ENCODE measurements at regions not wholly inside any gene's neighbourhood (a gene's known extent, or its start where the extent isn't known, plus 50 kb on each side); places are given as distances from the start of the nearest gene placed in this dataset.

GRCh38 chr10:3866332-3866731 is 81.3 kb upstream of the KLF6 start:
- H3K27me3 Mint-ChIP-seq, result no peaks in the 10 kb centered on the region
- no peak overlapping the region for H3K27ac Mint-ChIP-seq
- H3K4me1 Mint-ChIP-seq, result peaks cover 23% of the 10 kb centered on the region
- no peak for DNase-seq
- no peak overlapping the region for H3K4me3 Mint-ChIP-seq
- H3K36me3 Mint-ChIP-seq, result no peaks in the 10 kb centered on the region
- H3K9me3 Mint-ChIP-seq, result no peaks in the 10 kb centered on the region
- CTCF ChIA-PET, result interaction anchor here (1.2 to 1.3 kb wide), 2 partner anchors 10 to 28 kb away, joined by 3 to 4 read pairs; no protein-coding TSS in a partner anchor

- CTCF ChIA-PET, result interaction anchor here (1.2 to 1.3 kb wide), 2 partner anchors 10 to 29 kb away, joined by 3 to 4 read pairs; no protein-coding TSS in a partner anchor
- no peak for DNase-seq
- H3K4me3 Mint-ChIP-seq, result no peak overlapping the region
- no peaks in the 10 kb centered on the region for H3K36me3 Mint-ChIP-seq
- no peaks in the 10 kb centered on the region for H3K9me3 Mint-ChIP-seq
- no peaks in the 10 kb centered on the region for H3K27me3 Mint-ChIP-seq
- H3K27ac Mint-ChIP-seq, result no peak overlapping the region
- H3K4me1 Mint-ChIP-seq, result peaks cover 23% of the 10 kb centered on the region
Observed at GRCh38 chr10:3865565-3865964, 80.6 kb upstream of the KLF6 start.

DNA sequence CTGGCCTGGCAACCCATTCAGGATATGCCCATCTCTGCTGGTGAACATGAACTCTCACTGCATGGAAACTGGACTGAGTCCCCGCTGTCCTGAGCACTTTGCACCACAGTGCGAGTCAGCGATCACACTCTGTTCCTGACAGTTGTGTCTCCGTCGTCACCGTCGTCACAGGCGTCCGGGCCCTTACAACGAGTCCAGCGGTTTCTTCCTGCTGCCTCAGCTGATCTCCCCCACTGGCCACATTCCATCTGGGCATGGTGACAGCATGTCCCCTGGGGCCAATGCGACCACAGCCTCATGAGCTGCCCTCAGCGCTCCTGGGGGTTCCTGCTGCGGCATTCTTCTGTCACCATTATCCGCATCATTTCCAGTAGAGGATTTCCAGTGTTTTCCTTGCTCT is 76.8 kb upstream of the KLF6 start:
- CTCF ChIA-PET, result interaction anchor here (1.0 kb wide), 1 partner anchor 11 kb away, joined by 3 read pairs; no protein-coding TSS in a partner anchor
- Mint-ChIP-seq H3K9me3 (no peaks in the 10 kb centered on the region), H3K4me1 (peaks cover 9% of the 10 kb centered on the region), H3K27ac (no peak overlapping the region), H3K27me3 (no peaks in the 10 kb centered on the region), H3K36me3 (no peaks in the 10 kb centered on the region), H3K4me3 (no peak overlapping the region)
- DNase-seq, result no peak

DNA sequence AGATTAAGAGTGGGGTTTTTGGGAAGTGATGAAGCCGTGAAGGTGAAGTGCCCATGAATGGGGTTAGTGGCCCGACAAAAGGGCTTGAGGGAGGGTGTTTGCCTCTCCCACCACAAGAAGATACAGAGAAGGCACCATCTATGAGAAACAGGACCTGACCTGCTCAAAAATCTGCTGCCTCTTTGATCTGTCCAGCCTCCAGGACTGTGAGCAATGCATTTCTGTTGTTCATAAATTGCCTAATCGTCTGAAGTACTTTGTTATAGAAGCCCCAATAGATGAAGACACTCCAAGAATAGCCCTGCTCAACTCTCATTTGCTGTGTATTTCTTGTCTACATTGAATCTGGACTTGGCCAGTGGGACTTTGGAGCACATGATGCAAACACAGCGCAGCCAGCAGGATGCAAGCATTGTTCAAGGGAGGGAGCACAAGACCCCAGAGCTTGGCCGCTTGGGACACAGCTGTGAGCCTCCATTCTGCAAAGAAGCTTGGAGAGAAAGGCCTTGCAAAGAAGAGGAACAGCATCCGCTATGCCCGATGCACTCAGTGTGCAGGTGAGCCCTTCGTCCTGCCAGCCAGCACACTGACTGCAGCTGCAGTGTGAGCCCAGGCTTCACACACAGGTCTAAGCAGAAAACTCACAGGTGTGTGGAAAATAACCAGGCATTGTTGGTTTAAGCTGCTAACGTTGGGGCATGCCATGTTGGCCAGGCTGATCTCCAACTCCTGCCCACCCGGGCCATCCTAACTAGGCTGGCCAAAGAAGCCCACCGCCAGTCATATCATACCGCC is 73.2 kb upstream of the KLF6 start:
- Mint-ChIP-seq H3K27me3 (no peaks in the 10 kb centered on the region), H3K4me1 (peaks cover 3% of the 10 kb centered on the region), H3K36me3 (no peaks in the 10 kb centered on the region), H3K27ac (no peak overlapping the region), H3K9me3 (no peaks in the 10 kb centered on the region), H3K4me3 (no peak overlapping the region)
- CTCF ChIA-PET, result no interaction called here
- no peak for DNase-seq

- Mint-ChIP-seq H3K27me3 (no peaks in the 10 kb centered on the region), H3K9me3 (no peaks in the 10 kb centered on the region), H3K4me3 (no peak overlapping the region), H3K36me3 (no peaks in the 10 kb centered on the region), H3K27ac (no peak overlapping the region), H3K4me1 (peaks cover 8% of the 10 kb centered on the region)
- DNase-seq, result no peak
- CTCF ChIA-PET, result no interaction called here
Observed at GRCh38 chr10:3857318-3857717, 72.3 kb upstream of the KLF6 start.

- no peaks in the 10 kb centered on the region for H3K27me3 Mint-ChIP-seq
- no peak for DNase-seq
- H3K9me3 Mint-ChIP-seq, result no peaks in the 10 kb centered on the region
- H3K36me3 Mint-ChIP-seq, result no peaks in the 10 kb centered on the region
- peaks cover 16% of the 10 kb centered on the region for H3K4me1 Mint-ChIP-seq
- CTCF ChIA-PET, result no interaction called here
- no peak overlapping the region for H3K4me3 Mint-ChIP-seq
- H3K27ac Mint-ChIP-seq, result no peak overlapping the region
Observed at GRCh38 chr10:3856593-3856992, 71.6 kb upstream of the KLF6 start.

- CTCF ChIA-PET, result interaction anchor here (0.6 to 0.9 kb wide), 2 partner anchors 8 to 22 kb away, joined by 3 read pairs; no protein-coding TSS in a partner anchor
- H3K4me3 Mint-ChIP-seq, result no peak overlapping the region
Observed at GRCh38 chr10:3853547-3854303, 68.7 kb upstream of the KLF6 start.

DNA sequence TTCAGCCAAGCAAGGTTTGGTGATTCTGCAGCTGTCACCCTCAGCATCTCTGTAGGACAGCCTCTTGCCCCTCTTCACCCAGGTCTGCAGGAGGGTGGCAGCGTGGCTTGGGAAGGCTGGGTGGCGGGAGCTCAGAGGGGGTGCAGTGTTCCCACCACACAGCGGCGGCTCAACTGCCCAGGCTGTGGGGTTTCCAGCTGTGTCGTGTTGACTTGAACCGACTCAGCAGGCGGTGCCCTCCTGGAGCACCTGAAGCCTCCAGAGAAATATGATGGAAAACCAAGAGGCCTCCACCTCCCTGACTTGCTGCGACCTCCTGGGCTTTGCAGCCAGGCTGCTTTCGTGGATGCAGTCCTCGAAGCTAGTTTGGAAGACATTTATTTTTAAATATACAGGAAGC is 68.0 kb upstream of the KLF6 start:
- H3K36me3 Mint-ChIP-seq, result peaks cover 2% of the 10 kb centered on the region
- H3K4me3 Mint-ChIP-seq, result no peak overlapping the region
- peaks cover 4% of the 10 kb centered on the region for H3K9me3 Mint-ChIP-seq
- DNase-seq, result no peak
- CTCF ChIA-PET, result interaction anchor here (0.6 to 0.9 kb wide), 2 partner anchors 8 to 22 kb away, joined by 3 read pairs; no protein-coding TSS in a partner anchor
- H3K27me3 Mint-ChIP-seq, result no peaks in the 10 kb centered on the region
- no peak overlapping the region for H3K27ac Mint-ChIP-seq
- peaks cover 29% of the 10 kb centered on the region for H3K4me1 Mint-ChIP-seq

More at GRCh38 chr10:3853547-3854303, 68.7 kb upstream of the KLF6 start:
- DNase-seq, result no peak
- Mint-ChIP-seq H3K9me3 (peaks cover 4% of the 10 kb centered on the region), H3K27ac (no peak overlapping the region), H3K36me3 (peaks cover 2% of the 10 kb centered on the region), H3K27me3 (no peaks in the 10 kb centered on the region), H3K4me1 (peaks cover 29% of the 10 kb centered on the region)

DNA sequence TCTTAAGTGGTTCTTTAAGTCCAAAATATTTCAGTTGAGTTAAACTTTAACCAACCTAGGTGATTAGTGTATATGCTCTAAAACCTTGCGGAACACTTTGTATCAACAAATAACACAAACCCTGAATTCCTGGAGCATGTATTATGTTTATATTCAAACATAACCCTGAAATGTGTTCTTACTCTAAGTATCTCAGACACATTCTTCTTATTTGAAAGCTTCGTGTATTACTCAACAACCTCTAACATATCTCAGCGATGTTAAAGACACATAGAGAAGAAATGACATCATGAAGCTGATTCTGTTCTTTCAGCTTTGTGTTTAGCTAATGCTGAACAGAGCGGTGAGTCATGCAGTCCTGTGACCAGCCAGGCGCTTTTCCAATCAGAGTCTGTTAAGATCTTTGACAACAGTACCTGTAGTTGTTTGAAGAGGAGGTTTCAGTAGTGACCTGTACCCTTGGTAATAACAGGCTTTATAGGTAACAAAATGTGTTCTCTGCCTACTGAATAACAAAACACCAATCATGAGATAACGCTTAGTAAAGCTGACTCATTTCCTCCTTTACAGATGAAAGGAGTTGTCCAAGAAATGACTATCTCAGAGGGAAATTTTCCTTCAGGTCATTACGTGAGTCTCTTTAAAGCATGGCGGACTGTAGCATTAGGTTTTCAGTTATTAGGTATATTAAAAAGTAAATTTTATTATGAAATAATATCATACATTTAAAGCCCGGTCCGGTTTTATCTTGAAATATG is 67.3 kb upstream of the KLF6 start:
- Mint-ChIP-seq H3K27ac (peak overlapping the region; percentile 62), H3K27me3 (no peaks in the 10 kb centered on the region), H3K4me3 (no peak overlapping the region), H3K36me3 (peaks cover 2% of the 10 kb centered on the region), H3K4me1 (peaks cover 29% of the 10 kb centered on the region), H3K9me3 (peaks cover 4% of the 10 kb centered on the region)
- CTCF ChIA-PET, result interaction anchor here (0.9 to 1.6 kb wide), 2 partner anchors 10 to 41 kb away, joined by 3 to 8 read pairs; no protein-coding TSS in a partner anchor
- DNase-seq, result peak; percentile 62

GRCh38 chr10:3850999-3851937 is 66.3 kb upstream of the KLF6 start:
- CTCF ChIA-PET, result interaction anchor here (0.6 to 1.6 kb wide), 5 partner anchors 9 to 40 kb away, joined by 3 to 8 read pairs (median 3); no protein-coding TSS in a partner anchor
- H3K27me3 Mint-ChIP-seq, result no peaks in the 10 kb centered on the region
- no peak overlapping the region for H3K4me3 Mint-ChIP-seq
- peaks cover 29% of the 10 kb centered on the region for H3K4me1 Mint-ChIP-seq
- H3K36me3 Mint-ChIP-seq, result peaks cover 2% of the 10 kb centered on the region
- peaks cover 4% of the 10 kb centered on the region for H3K9me3 Mint-ChIP-seq
- no peak for DNase-seq
- H3K27ac Mint-ChIP-seq, result peak overlapping the region; percentile 62

GRCh38 chr10:3848775-3849635 is 64.0 kb upstream of the KLF6 start:
- Mint-ChIP-seq H3K27ac (no peak overlapping the region), H3K27me3 (no peaks in the 10 kb centered on the region), H3K9me3 (peaks cover 4% of the 10 kb centered on the region), H3K4me1 (peaks cover 31% of the 10 kb centered on the region), H3K36me3 (peaks cover 2% of the 10 kb centered on the region), H3K4me3 (no peak overlapping the region)
- no peak for DNase-seq
- CTCF ChIA-PET, result no interaction called here

DNA sequence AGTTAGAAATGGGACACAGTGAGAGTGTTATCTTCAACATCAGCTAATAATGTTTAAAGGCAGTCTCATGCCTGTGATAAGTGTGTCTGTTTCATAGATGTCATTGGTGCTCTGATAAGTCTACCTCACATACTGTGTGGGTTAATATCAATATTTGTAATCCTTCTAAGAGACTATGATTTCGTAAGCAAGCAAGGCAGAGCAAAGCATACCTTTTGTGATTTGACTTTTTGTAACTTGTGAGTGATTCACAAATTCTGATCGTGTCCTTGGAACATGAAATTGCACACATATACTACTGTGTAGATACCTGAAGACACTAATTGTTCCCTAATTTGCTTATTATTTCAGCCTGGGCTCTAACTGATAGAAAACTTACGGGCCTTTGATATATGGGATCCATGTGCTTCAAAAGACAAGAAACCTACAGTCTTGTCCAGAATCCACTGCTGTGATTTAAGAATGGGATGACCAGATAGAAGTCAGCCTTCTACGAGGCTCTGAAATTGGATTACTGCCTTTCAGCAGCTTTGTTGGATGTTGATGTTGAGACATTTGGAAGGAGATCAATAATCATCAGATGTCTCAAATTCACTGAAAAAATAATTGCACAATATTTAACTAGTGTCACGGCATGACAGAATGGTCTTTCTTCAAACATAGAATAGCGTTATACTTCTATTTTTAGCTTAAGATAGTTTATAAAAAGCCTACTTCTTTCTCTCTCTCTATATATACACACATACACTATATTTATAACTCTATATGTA is 63.2 kb upstream of the KLF6 start:
- CTCF ChIA-PET, result no interaction called here

More for the DNA sequence above, 63.2 kb upstream of the KLF6 start:
- H3K27ac Mint-ChIP-seq, result no peak overlapping the region
- H3K4me3 Mint-ChIP-seq, result no peak overlapping the region
- no peak for DNase-seq
- H3K9me3 Mint-ChIP-seq, result peaks cover 4% of the 10 kb centered on the region
- H3K36me3 Mint-ChIP-seq, result peaks cover 2% of the 10 kb centered on the region
- no peaks in the 10 kb centered on the region for H3K27me3 Mint-ChIP-seq
- peaks cover 28% of the 10 kb centered on the region for H3K4me1 Mint-ChIP-seq
